ENCODE measurements at regions not wholly inside any gene's neighbourhood (a gene's known extent, or its start where the extent isn't known, plus 50 kb on each side); places are given as distances from the start of the nearest gene placed in this dataset.

DNA sequence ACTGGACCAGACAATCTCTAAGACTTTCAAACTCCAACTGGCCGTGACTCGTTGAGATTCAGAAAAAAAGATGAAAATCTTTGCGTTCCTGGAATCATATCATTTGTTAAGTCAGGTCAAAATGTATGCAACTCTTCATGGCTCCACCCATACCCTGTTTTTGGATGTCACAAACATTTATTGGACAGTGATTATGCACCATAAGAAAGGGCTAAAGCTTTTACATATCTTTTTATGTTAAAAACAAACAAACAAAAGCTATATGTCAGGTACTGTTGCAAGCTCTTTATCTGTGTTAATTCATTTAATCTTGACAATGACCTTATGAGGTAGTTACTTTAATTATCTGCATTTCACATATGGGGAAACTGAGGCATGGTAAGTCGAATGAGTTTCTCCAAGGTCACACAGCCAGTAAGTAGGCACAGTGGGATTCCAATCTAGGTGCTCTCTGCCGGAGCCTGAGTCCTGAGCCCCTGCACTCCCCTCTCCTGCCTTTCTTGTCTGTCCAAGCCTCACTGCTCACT lies 145.7 kb upstream of the MYCN start:
- TF ChIP-seq POLR2AphosphoS5 (IDR thresholded peaks at IDR 0.05): no peak
- TF ChIP-seq, protein P1, sequence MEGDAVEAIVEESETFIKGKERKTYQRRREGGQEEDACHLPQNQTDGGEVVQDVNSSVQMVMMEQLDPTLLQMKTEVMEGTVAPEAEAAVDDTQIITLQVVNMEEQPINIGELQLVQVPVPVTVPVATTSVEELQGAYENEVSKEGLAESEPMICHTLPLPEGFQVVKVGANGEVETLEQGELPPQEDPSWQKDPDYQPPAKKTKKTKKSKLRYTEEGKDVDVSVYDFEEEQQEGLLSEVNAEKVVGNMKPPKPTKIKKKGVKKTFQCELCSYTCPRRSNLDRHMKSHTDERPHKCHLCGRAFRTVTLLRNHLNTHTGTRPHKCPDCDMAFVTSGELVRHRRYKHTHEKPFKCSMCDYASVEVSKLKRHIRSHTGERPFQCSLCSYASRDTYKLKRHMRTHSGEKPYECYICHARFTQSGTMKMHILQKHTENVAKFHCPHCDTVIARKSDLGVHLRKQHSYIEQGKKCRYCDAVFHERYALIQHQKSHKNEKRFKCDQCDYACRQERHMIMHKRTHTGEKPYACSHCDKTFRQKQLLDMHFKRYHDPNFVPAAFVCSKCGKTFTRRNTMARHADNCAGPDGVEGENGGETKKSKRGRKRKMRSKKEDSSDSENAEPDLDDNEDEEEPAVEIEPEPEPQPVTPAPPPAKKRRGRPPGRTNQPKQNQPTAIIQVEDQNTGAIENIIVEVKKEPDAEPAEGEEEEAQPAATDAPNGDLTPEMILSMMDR (IDR thresholded peaks at IDR 0.05): no peak
- no peak for TF ChIP-seq POLR2A (IDR thresholded peaks at IDR 0.05)
